Right lobe of liver (tissue), 4 donors: ENCODE measurements at regions not wholly inside any gene's neighbourhood (a gene's known extent, or its start where the extent isn't known, plus 50 kb on each side); places are given as distances from the start of the nearest gene placed in this dataset.

Experiments
- CTCF ChIP-seq, 4 donors: fragments of 200-600 bp in 3 of 4; fragments of 450-650 bp in 1 of 4; IDR thresholded peaks; one replicate each; pipeline versions ENCODE4 v1.5.1 to v1.8.0; 2016 to 2022; ENCODE audit warnings: antibody characterized with exemption in 4 of 4, mild to moderate bottlenecking in 2 of 4
- POLR2A ChIP-seq: fragments of 450-650 bp; IDR thresholded peaks from one replicate; pipeline ENCODE4 v1.6.1; 2017; ENCODE audit warnings: antibody characterized with exemption, mild to moderate bottlenecking
- donor health status: DM: no; HTN: no; CAD: no.
- donor health status: DM: no; HTN: no; CAD: no.
- donor health status: DM: no; HTN: yes; CAD: no.

- no peak for TF ChIP-seq POLR2A
- TF ChIP-seq CTCF (IDR thresholded peaks at IDR 0.05): no peak
Measured at GRCh38 chr10:111650088-111650487, 533.5 kb downstream of the GPAM start.
